HG02885 (cell line): ENCODE measurements at regions not wholly inside any gene's neighbourhood (a gene's known extent, or its start where the extent isn't known, plus 50 kb on each side); places are given as distances from the start of the nearest gene placed in this dataset.

Experiments used
- ATAC-seq: cut with Tn5 transposase; IDR thresholded peaks from one replicate; pipeline ENCODE4 v1.9.1; 2021; ENCODE audit warnings: mild to moderate bottlenecking; ENCODE audit not compliant: unreplicated experiment, poor library complexity

GRCh38 chr18:37663446-37663845, 97.8 kb upstream of the CELF4 start:
- ATAC-seq: no peak

DNA sequence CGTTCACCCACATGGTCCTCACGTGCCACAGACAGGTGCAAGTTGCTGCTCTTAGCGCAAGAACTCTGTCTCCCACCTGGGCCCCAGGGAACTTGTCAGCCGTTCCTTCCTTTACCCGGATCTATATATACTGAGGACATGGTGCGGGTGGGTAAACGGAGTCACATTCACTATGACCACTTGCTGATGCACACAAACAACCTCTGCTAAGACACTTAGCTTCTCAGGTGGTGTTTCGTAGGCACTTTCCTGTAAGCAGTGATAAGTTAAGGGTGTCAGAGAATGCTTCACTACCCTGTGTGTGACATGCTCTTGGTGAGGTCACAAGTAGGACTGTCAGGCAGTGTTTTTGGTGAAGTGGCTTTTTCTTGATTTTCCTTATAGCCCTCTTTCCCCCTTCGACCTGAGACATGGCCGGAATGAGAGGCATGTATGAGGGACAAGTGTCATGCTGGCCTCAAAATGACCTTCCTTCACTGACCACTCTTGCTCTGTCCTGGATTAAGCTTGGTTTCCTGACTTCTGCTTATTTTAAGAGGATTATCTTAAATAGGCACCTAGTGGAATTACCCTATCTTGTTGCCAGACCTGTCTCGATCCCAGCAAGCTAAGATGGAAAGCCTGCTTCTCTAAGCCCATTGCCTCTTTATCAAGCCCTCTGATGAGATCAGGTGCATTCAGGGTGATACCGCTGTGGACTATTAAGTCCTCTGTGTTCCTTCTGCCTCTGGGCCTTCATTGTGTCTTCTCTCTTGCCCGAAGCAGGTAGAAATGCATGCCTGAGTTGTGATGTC, 97.1 kb upstream of the CELF4 start:
- ATAC-seq: no peak

DNA sequence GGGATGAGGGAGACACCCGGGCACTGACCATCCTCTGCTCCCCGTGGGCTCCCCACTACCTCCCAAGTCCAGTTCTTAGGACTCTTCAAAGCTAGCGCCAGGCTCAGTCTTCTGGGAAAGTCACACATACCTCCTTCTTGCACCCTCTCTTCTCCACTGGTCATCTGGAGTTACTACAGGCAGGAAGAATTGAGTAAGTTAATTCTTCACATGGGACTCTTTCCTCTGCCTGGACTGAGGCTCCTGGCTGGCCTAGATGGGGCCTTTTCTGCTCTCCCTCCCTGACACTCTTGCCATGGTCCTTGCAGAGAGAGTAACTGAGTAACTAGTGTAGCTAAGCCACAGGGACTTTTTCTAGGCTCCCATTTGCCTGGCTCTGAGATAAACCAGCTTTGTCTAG, 96.5 kb upstream of the CELF4 start:
- no peak for ATAC-seq

DNA sequence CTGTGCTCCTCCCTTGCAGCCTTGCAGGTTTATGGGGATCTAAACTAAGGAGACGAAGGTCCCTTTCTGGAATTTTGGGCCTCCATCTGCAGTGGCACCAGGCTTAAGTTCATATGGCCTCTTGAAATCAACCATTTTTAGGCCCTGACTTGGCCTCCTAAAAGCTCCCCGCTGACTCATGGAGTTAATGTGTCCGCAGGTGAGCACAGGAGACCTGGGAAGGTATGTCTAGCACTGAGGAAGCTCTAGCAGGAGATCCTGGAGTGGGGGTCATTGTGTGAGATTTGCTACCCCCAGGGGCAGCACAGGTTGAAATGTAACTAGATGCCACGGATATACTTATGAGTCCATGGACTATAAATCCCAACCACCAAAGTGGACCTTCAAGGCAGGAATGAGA, 95.9 kb upstream of the CELF4 start:
- ATAC-seq: no peak

GRCh38 chr18:37661061-37661460, 95.5 kb upstream of the CELF4 start:
- no peak for ATAC-seq

- no peak for ATAC-seq
These were observed 95.1 kb upstream of the CELF4 start for GRCh38 chr18:37660658-37661057.

GRCh38 chr18:37659906-37660305, 94.3 kb upstream of the CELF4 start:
- ATAC-seq: no peak

- no peak for ATAC-seq
These were observed 93.3 kb upstream of the CELF4 start for GRCh38 chr18:37658894-37659293.

GRCh38 chr18:37657493-37657892, 91.9 kb upstream of the CELF4 start:
- ATAC-seq: no peak

DNA sequence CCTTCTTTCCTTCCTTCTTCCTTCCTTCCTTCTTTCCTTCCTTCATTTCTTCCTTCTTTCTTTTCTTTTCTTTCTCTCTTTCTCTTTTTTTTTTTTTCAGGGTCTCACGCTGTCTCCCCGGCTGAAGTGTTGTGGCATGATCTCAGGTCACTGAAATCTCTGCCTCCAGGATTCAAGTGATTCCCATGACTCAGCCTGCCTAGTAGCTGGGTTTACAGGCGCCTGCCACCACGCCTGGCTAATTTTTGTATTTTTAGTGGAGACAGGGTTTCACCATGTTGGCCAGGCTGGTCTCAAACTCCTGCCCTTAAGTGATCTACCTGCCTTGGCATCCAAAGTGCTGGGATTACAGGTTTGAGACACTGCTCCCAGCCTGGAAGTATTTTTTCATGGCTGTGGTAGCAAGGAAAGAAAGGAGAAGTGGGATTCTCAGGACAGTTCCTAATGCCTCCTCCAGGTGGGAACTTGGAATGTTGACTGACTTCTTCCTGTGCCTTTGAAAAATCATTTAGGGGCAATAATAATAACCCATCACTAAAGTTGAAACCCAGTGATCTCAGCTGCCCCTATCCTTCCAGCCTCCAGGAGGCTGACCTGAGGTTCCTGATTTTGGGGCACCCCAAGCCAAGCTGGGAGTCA, 89.3 kb upstream of the CELF4 start:
- ATAC-seq: no peak

DNA sequence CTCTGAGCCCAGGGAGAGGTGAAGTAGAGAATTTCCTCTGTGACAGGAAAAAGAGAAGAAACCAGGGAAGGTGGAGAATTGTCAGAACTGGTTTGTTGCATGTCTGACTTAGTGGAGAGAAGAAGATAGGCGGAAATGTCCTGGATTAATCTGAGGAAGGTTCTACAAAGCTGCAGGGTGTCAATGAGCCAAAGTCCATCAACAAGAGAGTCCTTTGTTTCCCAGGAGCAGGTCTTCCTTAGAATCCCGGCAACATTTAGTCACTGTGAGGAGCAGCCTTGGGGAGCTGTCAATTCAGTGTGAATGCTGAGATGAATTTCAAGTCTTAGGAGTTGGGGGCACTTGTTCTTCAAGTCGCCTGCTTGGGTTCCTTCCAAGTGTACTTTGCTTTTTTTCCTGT, 88.4 kb upstream of the CELF4 start:
- ATAC-seq: no peak

- ATAC-seq: no peak
These were observed 88.0 kb upstream of the CELF4 start for GRCh38 chr18:37653618-37654017.

GRCh38 chr18:37649930-37650329, 84.3 kb upstream of the CELF4 start:
- ATAC-seq: no peak

DNA sequence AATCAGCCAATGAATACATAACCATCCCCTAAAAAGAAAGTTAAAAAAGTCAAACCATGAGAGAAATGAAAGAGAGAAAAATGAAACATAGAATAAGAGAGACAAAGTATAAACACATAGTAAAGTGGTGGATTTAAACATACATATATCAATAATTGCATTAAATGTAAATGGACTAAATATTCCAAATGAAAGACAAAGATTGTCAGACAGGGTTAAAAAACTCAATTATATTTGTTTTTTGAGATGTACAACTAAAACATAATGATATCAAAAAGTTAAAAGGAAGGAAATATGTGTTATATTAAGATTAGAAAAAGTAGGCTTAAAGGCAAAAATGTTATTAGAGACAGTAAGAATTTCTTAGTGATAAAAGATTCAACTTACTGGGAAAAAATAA, 83.8 kb upstream of the CELF4 start:
- no peak for ATAC-seq

DNA sequence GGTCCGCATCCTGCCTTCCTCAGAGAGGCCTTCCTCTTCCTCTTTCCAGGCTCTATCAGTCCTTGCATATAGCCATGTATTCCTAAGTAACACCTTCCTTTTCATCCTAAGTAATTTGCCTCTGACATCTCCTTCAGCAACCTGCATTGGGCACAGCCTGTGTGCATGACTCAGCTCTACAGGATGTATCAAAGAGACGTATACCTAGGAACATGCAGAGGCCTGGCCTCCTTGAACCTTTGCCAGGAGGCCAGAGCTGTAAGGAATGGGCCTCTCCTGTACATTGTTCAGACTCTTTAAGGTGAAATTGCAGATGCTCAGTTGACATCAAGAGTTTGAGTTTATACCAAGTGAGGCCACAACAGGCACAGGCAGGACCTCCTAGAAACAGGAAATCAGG, 76.0 kb upstream of the CELF4 start:
- ATAC-seq: no peak

- no peak for ATAC-seq
These were observed 74.9 kb upstream of the CELF4 start for GRCh38 chr18:37640504-37640903.

DNA sequence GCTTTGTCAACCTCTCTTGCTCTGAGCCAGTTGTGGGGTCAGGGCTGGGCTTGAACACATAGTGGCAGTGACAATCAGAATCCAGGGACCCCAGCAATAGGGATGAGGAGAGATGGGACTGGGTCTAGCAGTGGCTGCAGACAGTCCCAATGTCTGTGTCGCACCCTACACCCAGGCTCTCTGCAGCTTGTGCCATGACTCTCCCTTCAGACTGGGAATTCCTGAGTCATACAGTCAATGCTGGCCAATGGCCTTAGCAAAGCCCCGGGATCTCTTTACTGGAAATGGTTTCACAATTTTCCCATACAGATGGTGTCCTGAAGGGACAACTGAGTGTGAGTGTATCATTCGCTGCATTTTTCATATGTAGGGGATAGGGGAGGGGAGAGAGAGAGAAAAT, 74.2 kb upstream of the CELF4 start:
- no peak for ATAC-seq

DNA sequence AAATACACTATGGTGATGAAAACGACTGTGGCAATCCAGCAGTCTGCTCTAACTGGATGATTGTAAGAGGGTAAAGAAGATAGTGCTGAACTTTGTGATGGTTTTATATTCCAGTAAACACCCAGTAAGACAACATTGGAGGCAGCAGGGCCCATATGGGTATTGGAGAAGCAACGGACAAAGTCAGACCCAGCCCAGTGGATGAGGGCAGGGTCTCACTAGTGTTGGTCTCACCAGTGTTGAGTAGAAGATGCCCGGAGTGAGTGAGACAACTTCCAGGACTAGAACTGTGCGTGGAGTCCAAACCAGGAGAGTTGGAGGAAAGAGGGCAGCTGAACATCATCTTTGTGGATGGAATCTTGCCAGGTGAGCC, 71.9 kb upstream of the CELF4 start:
- ATAC-seq: no peak

DNA sequence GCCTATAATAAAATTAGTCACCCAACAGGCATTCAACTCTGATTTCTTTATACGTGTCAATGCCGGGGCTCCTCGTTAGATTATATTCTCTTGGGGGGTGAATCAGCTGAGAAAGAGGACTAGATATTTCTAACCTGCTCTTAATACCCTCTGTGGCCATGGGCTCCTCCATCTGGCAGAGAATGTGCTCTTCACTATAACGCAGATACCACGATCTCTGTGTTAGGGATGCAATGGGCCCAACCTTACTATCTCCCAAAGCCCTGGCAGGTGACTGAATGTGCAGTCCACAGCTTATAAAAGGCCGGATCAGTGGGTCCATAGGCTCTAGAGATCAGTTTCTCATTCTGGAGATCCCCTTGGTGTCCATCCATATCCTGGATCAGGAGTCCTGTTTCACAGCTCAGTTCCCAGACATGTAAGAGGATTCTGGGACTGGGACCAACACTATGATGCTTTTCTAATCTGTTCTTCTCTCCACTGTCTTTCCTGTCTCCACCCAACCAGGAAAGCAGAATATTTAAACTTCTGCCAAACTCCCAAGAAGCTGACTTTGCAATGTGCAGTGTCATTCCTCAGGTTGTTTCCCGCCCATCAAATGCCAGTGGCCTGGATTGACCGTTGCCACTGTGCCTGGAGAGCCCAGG, 71.4 kb upstream of the CELF4 start:
- ATAC-seq: no peak

DNA sequence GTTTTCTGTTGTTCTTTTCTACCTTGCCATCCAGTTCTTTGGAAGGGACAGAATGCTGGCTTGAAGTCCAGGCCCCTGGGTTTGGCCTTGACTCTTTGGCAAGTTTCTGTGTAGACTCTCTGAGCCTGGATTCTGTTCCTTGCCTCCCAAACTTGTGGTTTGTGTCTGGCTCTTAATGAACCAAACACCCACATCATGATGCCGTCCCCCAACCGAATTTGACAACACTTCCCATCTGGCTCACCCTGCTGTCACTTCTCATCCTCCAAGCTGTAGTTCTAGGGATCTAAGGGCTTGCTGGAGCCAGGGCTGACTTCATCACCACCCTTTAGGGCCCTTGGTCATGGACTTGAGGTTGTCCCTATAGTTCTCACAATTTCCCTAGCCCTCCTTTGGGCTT, 68.9 kb upstream of the CELF4 start:
- ATAC-seq: no peak

DNA sequence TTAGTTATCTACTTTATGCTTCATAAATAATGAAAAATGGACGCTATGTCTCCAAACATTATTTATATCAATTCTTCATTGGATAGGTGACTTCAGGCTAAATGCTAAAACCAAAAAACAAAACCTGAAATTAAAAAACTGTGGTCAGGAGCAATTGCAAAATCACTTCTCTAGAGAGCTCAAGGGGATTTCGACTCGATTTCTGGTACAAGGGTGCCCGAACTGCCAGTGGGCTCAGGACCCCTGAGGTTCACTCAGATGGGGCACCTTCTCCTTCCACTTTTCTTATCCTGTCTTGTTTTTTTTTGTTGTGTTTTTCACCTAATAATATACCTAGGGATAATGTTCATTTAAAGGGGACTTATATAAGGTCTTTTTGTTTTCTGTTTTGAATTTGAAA, 65.8 kb upstream of the CELF4 start:
- no peak for ATAC-seq

GRCh38 chr18:37630334-37630733, 64.7 kb upstream of the CELF4 start:
- ATAC-seq: no peak
